ENCODE measurements at regions not wholly inside any gene's neighbourhood (a gene's known extent, or its start where the extent isn't known, plus 50 kb on each side); places are given as distances from the start of the nearest gene placed in this dataset.

GRCh38 chrX:144333429-144333828 lies 449.6 kb downstream of the UBE2NL start (continued):
- no peak for TF ChIP-seq CBX5 (IDR thresholded peaks at IDR 0.05; ENCODE audit: low read depth)

GRCh38 chrX:144334577-144334976 lies 450.7 kb downstream of the UBE2NL start:
- intact Hi-C loops (cut with micrococcal nuclease; ENCODE audit: unreplicated experiment), result no loop called here
- 44% methylated on average over 13 of the region's 13 CpGs for WGBS (ENCODE audit: insufficient coverage, insufficient replicate concordance, low lambda C conversion rate, missing lambda C conversion rate)
- no peak for TF ChIP-seq CREM (IDR thresholded peaks at IDR 0.05; ENCODE audit: low read depth)
- TF ChIP-seq, protein P1, sequence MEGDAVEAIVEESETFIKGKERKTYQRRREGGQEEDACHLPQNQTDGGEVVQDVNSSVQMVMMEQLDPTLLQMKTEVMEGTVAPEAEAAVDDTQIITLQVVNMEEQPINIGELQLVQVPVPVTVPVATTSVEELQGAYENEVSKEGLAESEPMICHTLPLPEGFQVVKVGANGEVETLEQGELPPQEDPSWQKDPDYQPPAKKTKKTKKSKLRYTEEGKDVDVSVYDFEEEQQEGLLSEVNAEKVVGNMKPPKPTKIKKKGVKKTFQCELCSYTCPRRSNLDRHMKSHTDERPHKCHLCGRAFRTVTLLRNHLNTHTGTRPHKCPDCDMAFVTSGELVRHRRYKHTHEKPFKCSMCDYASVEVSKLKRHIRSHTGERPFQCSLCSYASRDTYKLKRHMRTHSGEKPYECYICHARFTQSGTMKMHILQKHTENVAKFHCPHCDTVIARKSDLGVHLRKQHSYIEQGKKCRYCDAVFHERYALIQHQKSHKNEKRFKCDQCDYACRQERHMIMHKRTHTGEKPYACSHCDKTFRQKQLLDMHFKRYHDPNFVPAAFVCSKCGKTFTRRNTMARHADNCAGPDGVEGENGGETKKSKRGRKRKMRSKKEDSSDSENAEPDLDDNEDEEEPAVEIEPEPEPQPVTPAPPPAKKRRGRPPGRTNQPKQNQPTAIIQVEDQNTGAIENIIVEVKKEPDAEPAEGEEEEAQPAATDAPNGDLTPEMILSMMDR (IDR thresholded peaks at IDR 0.05 in 2 of 3, conservative IDR thresholded peaks at IDR 0.05 in 1 of 3; ENCODE audit: control insufficient read depth in 2 of 3, extremely low read depth in 1 of 3, insufficient read depth in 1 of 3, low read depth in 3 of 3, low read length in 3 of 3), result 0 out of 6 replicates have a peak, but pooled peaks have one; percentile 4 to 19 (median 5)
- ATAC-seq, result no peak
- Histone ChIP-seq H3K36me3 (ENCODE audit: control insufficient read depth in 2 of 2, insufficient read depth in 2 of 2, low read length in 1 of 2) (no peaks in the 10 kb centered on the region), H3K27ac (ENCODE audit: control insufficient read depth, insufficient read depth) (no peak overlapping the region), H4K20me1 (ENCODE audit: control insufficient read depth, insufficient read depth) (no peaks in the 10 kb centered on the region), H3K4me1 (ENCODE audit: control insufficient read depth, insufficient read depth, low read length) (no peaks in the 10 kb centered on the region), H3K9ac (ENCODE audit: control insufficient read depth, insufficient read depth, low read length) (no peak overlapping the region), H2AFZ (ENCODE audit: control insufficient read depth, low read depth, low read length) (no peak overlapping the region), H3K4me2 (ENCODE audit: control insufficient read depth, insufficient read depth) (no peak overlapping the region), H3K4me3 (no peak overlapping the region), H3K9me3 (replicated peaks; ENCODE audit: control insufficient read depth, insufficient read depth, low read length) (no peaks in the 10 kb centered on the region), H3K27me3 (replicated peaks in 1 of 2; ENCODE audit: control insufficient read depth in 2 of 2, insufficient read depth in 2 of 2, low read length in 1 of 2) (no peaks in the 10 kb centered on the region), H3K79me2 (ENCODE audit: control insufficient read depth, insufficient read depth, low read length) (no peaks in the 10 kb centered on the region)
- no peak for DNase-seq (ENCODE audit: low read depth, low spot score)
- no TSS peak for BruUV-seq (replicated peaks)
- ChIA-PET RAD21 (ENCODE audit: unreplicated experiment) (interaction anchor here (0.6 kb wide), 1 partner anchor 856 kb away, joined by 3 read pairs; no protein-coding TSS in a partner anchor), SMC1A (ENCODE audit: uncharacterized antibody, unreplicated experiment) (no interaction called here), CTCF (interaction anchor here (1.1 to 1.8 kb wide), 2 partner anchors 12 to 18 kb away, joined by 3 read pairs; no protein-coding TSS in a partner anchor), POLR2A (no interaction called here)
- in situ Hi-C loops (cut with MboI), result no loop called here
- FAIRE-seq, result no peak

DNA sequence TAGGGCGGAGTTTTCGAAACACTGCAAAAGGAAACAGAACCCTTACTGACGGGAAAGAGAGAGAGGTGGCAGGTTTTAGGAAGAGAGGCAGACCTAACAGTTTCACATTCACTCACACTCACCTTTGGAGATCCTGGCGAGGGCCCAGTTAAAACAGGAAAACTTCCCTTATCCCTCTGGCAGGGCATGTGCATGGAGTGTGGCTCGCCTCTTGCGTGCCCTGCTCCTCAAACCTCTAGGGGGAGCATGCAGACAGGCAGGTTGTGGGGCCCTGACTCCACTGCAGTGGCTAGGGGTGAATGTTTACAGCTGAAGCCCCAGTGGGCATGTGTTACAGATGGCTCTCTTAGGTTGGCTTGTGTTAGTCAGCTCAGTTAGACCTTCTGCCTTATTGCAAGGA lies 451.5 kb downstream of the UBE2NL start:
- Histone ChIP-seq H3K9me3 (replicated peaks; ENCODE audit: control insufficient read depth, insufficient read depth, low read length) (no peaks in the 10 kb centered on the region), H3K36me3 (ENCODE audit: control insufficient read depth in 2 of 2, insufficient read depth in 2 of 2, low read length in 1 of 2) (no peaks in the 10 kb centered on the region), H3K27me3 (replicated peaks in 1 of 2; ENCODE audit: control insufficient read depth in 2 of 2, insufficient read depth in 2 of 2, low read length in 1 of 2) (no peaks in the 10 kb centered on the region), H3K27ac (ENCODE audit: control insufficient read depth, insufficient read depth) (no peak overlapping the region), H2AFZ (ENCODE audit: control insufficient read depth, low read depth, low read length) (no peak overlapping the region), H4K20me1 (ENCODE audit: control insufficient read depth, insufficient read depth) (no peaks in the 10 kb centered on the region), H3K4me1 (ENCODE audit: control insufficient read depth, insufficient read depth, low read length) (no peaks in the 10 kb centered on the region), H3K79me2 (ENCODE audit: control insufficient read depth, insufficient read depth, low read length) (no peaks in the 10 kb centered on the region), H3K4me2 (ENCODE audit: control insufficient read depth, insufficient read depth) (no peak overlapping the region), H3K4me3 (no peak overlapping the region), H3K9ac (ENCODE audit: control insufficient read depth, insufficient read depth, low read length) (no peak overlapping the region)
- intact Hi-C loops (cut with micrococcal nuclease; ENCODE audit: unreplicated experiment), result no loop called here
- WGBS (ENCODE audit: insufficient coverage, insufficient replicate concordance, low lambda C conversion rate, missing lambda C conversion rate), result 58% methylated on average over 6 of the region's 6 CpGs
- in situ Hi-C loops (cut with MboI), result no loop called here
- RAD21 ChIA-PET (ENCODE audit: unreplicated experiment), result no interaction called here
- CTCF ChIA-PET, result interaction anchor here (1.1 to 1.8 kb wide), 2 partner anchors 13 to 17 kb away, joined by 3 read pairs; no protein-coding TSS in a partner anchor
- 0 out of 3 replicates have a peak, but pooled peaks have one; percentile 37 for ATAC-seq
- FAIRE-seq, result no peak
- POLR2A ChIA-PET, result no interaction called here
- no peak for DNase-seq (ENCODE audit: low read depth, low spot score)
- BruUV-seq (replicated peaks), result no TSS peak
- SMC1A ChIA-PET (ENCODE audit: uncharacterized antibody, unreplicated experiment), result no interaction called here
- no peak for TF ChIP-seq NFYA (IDR thresholded peaks at IDR 0.05; ENCODE audit: borderline replicate concordance, low read depth, low read length)
- no peak for TF ChIP-seq CHD1 (IDR thresholded peaks at IDR 0.05; ENCODE audit: low read depth, low read length)
- TF ChIP-seq TAF1 (IDR thresholded peaks at IDR 0.05; ENCODE audit: borderline replicate concordance, low read depth, low read length), result no peak
- no peak for TF ChIP-seq NFXL1 (IDR thresholded peaks at IDR 0.05; ENCODE audit: borderline replicate concordance)
- no peak for TF ChIP-seq CREB1 (IDR thresholded peaks at IDR 0.05; ENCODE audit: low read depth)
- no peak for TF ChIP-seq CHD4 (IDR thresholded peaks at IDR 0.05)
